HL-60 (cell line): ENCODE measurements at regions not wholly inside any gene's neighbourhood (a gene's known extent, or its start where the extent isn't known, plus 50 kb on each side); places are given as distances from the start of the nearest gene placed in this dataset.

Experiments used
- DNase-seq, 2 experiments: peaks; one replicate each; pipeline ENCODE4 v3.0.0-alpha.2; 2010 to 2020; ENCODE audit warnings: low read depth in 1 of 2, low spot score in 1 of 2
- H3K27ac ChIP-seq: fragments of 250-450 bp; sonication (Bioruptor Pico); replicated peaks from 2 replicates; pipeline ENCODE4 v1.5.1; 2020; ENCODE audit warnings: mild to moderate bottlenecking, moderate library complexity
- H3K27me3 ChIP-seq: fragments of 250-450 bp; sonication (Bioruptor Pico); 2 replicates; pipeline ENCODE4 v1.5.1; 2021; ENCODE audit warnings: mild to moderate bottlenecking, moderate library complexity; ENCODE audit not compliant: insufficient read depth, poor library complexity, severe bottlenecking
- H3K4me3 ChIP-seq: replicated peaks from 2 replicates; pipeline ENCODE4 v1.5.1; 2011; ENCODE audit warnings: mild to moderate bottlenecking, control low read depth, low read length; ENCODE audit not compliant: insufficient read depth
- CTCF ChIP-seq: IDR thresholded peaks from one replicate; pipeline ENCODE4 v1.5.1; 2011; ENCODE audit warnings: low read length, control low read depth, inconsistent platforms; ENCODE audit not compliant: insufficient read depth
- GABPA ChIP-seq: IDR thresholded peaks from 2 replicates; pipeline ENCODE4 v1.6.1; 2012; ENCODE audit warnings: low read depth
- POLR2AphosphoS5 ChIP-seq: IDR thresholded peaks from 2 replicates; pipeline ENCODE4 v1.6.1; 2012; ENCODE audit warnings: low read depth
- REST ChIP-seq: IDR thresholded peaks from 2 replicates; pipeline ENCODE4 v1.6.1; 2012; ENCODE audit warnings: low read depth; ENCODE audit not compliant: insufficient replicate concordance
- SPI1 ChIP-seq: IDR thresholded peaks from 2 replicates; pipeline ENCODE4 v1.6.1; 2012; ENCODE audit warnings: low read depth, mild to moderate bottlenecking, borderline replicate concordance

GRCh38 chr4:130422261-130422660, 1326.3 kb downstream of the C4orf33 start:
- DNase-seq, result no peak
- Histone ChIP-seq H3K27me3 (no peaks in the 10 kb centered on the region), H3K27ac (no peak overlapping the region), H3K4me3 (no peak overlapping the region)
- TF ChIP-seq CTCF (no peak), SPI1 (peak; percentile 42)

- no peaks in the 10 kb centered on the region for H3K27me3 ChIP-seq
Observed at GRCh38 chr4:130424211-130424610, 1328.3 kb downstream of the C4orf33 start.

GRCh38 chr4:130432289-130432688, 1336.3 kb downstream of the C4orf33 start:
- Histone ChIP-seq H3K4me3 (no peak overlapping the region), H3K27me3 (no peaks in the 10 kb centered on the region), H3K27ac (no peak overlapping the region)
- DNase-seq, result no peak
- TF ChIP-seq SPI1 (no peak), POLR2AphosphoS5 (no peak), GABPA (no peak), REST (no peak), CTCF (no peak)

More at GRCh38 chr4:130424211-130424610, 1328.3 kb downstream of the C4orf33 start:
- H3K27ac ChIP-seq, result no peak overlapping the region
- TF ChIP-seq POLR2AphosphoS5, result no peak
- no peak for TF ChIP-seq GABPA
- TF ChIP-seq REST, result no peak
- no peak for TF ChIP-seq CTCF
- TF ChIP-seq SPI1, result no peak
- H3K4me3 ChIP-seq, result no peak overlapping the region
- DNase-seq, result no peak

- Histone ChIP-seq H3K27me3 (no peaks in the 10 kb centered on the region), H3K27ac (no peak overlapping the region), H3K4me3 (no peak overlapping the region)
- TF ChIP-seq GABPA (no peak), CTCF (no peak), REST (no peak), POLR2AphosphoS5 (no peak), SPI1 (no peak)
- no peak for DNase-seq
Observed at GRCh38 chr4:130449741-130450140, 1353.8 kb downstream of the C4orf33 start.
